ENCODE measurements at regions not wholly inside any gene's neighbourhood (a gene's known extent, or its start where the extent isn't known, plus 50 kb on each side); places are given as distances from the start of the nearest gene placed in this dataset.
"Not testable (repeated sequence)": the region's sequence is repeated elsewhere in the genome, so short reads cannot be mapped to it uniquely, and the experiment has no call there.

DNA sequence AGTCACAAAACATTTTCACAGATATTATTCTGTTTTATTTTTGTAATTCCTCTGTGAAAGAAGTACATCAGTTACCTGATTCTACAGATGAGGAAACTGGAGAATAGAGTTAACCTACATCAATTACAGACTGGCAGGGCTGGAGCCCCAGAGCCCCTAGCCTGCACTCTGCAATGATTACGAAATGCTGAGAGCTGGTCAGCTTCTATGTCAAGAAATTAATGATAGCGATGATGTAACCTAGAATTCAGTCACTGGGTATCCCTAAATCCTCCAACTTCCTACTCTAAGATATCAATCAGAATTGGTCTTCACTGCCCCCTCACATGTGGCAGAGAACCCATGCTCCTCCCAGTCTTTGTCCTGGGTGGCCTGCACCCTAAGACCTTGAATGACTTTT is 273.5 kb upstream of the PLET1 start:
- DNase-seq (ENCODE audit: low read depth): no peak
- no peak overlapping the region for H3K4me3 ChIP-seq (ENCODE audit: control insufficient read depth, low read depth, low read length)
- TF ChIP-seq, protein P1, sequence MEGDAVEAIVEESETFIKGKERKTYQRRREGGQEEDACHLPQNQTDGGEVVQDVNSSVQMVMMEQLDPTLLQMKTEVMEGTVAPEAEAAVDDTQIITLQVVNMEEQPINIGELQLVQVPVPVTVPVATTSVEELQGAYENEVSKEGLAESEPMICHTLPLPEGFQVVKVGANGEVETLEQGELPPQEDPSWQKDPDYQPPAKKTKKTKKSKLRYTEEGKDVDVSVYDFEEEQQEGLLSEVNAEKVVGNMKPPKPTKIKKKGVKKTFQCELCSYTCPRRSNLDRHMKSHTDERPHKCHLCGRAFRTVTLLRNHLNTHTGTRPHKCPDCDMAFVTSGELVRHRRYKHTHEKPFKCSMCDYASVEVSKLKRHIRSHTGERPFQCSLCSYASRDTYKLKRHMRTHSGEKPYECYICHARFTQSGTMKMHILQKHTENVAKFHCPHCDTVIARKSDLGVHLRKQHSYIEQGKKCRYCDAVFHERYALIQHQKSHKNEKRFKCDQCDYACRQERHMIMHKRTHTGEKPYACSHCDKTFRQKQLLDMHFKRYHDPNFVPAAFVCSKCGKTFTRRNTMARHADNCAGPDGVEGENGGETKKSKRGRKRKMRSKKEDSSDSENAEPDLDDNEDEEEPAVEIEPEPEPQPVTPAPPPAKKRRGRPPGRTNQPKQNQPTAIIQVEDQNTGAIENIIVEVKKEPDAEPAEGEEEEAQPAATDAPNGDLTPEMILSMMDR (IDR thresholded peaks at IDR 0.05; ENCODE audit: control insufficient read depth, insufficient read depth, low read depth, low read length, missing control alignments): no peak

DNA sequence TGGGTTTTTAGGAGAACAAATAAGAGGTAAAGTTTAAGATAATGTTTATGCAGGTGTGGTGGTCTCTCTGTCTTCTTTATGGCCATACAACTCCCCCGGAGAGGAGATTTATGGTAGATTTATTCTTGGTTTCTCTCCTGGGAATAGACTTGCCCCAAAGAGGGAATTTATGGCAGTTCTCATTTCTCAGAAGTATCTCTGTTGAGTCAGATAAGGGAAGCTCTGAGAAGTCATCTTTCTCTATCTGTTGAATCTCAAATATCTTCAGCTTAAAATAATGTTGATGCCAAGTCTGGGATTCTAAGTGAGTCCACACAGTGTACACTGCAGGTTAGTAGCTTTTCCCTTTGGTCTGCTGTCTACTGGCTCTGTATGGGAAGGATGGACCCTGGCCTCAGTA is 276.4 kb upstream of the PLET1 start:
- DNase-seq (ENCODE audit: low read depth): no peak
- no peak overlapping the region for H3K4me3 ChIP-seq (ENCODE audit: control insufficient read depth, low read depth, low read length)
- TF ChIP-seq, protein P1 (IDR thresholded peaks at IDR 0.05; ENCODE audit: control insufficient read depth, insufficient read depth, low read depth, low read length, missing control alignments): no peak

- no peak for DNase-seq (ENCODE audit: low read depth)
- TF ChIP-seq, protein P1 (IDR thresholded peaks at IDR 0.05; ENCODE audit: control insufficient read depth, insufficient read depth, low read depth, low read length, missing control alignments): no peak
- H3K4me3 ChIP-seq (ENCODE audit: control insufficient read depth, low read depth, low read length): no peak overlapping the region
Measured at GRCh38 chr11:112537846-112538330, 277.2 kb upstream of the PLET1 start.

DNA sequence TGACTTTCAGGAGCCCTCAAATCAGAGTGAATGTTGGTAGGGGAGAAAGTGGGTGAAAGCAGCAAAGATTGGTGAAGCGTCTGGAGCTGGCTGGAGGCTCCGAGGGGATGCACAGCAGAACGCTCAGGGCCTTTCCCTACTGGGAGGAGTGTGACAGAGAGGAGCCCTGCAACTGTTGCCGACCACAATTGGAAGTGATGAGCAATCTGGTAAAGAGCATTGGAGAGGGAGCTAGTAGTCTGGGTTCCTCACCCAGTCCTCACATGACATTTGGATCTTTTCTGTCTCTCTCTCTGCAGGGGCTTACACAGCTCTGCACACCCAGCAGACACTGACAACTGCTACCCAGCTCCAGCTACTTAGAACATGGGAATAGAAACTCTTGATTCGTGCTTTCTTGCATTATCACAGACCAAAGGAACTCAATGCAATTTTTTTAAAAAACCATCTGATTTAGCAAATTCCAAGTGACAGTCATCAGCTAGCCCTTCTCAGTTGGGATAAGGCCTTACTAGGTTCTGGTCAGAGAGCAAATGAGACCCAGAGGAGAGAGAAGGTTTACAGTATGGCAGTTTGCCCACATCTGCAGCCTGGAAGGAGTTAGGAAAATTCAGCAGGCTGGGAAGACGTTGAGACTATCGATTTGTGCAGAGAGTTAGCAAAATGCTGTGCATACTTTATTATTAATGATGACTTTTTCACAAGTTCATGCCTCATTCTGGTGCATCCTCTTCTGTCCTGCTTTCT is 278.0 kb upstream of the PLET1 start:
- no peak for DNase-seq (ENCODE audit: low read depth)
- TF ChIP-seq, protein P1 (IDR thresholded peaks at IDR 0.05; ENCODE audit: control insufficient read depth, insufficient read depth, low read depth, low read length, missing control alignments): no peak
- H3K4me3 ChIP-seq (ENCODE audit: control insufficient read depth, low read depth, low read length): no peak overlapping the region

DNA sequence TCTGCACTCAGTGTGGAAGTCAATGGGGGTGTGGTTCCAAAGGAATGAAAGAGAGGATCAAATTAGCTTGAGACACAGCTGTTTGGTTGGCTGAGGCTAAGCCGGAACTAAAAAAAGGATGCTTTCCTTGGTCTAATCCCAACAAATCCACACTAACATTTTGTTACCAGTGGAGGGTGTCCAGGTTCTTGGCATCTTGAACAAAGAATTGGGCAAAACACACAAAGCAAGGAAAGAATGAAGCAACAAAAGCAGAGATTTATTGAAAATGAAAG is 278.6 kb upstream of the PLET1 start:
- DNase-seq (ENCODE audit: low read depth); H3K4me3 ChIP-seq (ENCODE audit: control insufficient read depth, low read depth, low read length): not testable (repeated sequence)

GRCh38 chr11:112539741-112540140 is 279.1 kb upstream of the PLET1 start:
- no peak overlapping the region for H3K4me3 ChIP-seq (ENCODE audit: control insufficient read depth, low read depth, low read length)
- no peak for DNase-seq (ENCODE audit: low read depth)
- TF ChIP-seq, protein P1 (IDR thresholded peaks at IDR 0.05; ENCODE audit: control insufficient read depth, insufficient read depth, low read depth, low read length, missing control alignments): no peak

GRCh38 chr11:112540261-112540660 is 279.6 kb upstream of the PLET1 start:
- DNase-seq (ENCODE audit: low read depth): no peak
- H3K4me3 ChIP-seq (ENCODE audit: control insufficient read depth, low read depth, low read length): no peak overlapping the region
- TF ChIP-seq, protein P1 (IDR thresholded peaks at IDR 0.05; ENCODE audit: control insufficient read depth, insufficient read depth, low read depth, low read length, missing control alignments): no peak
